ENCODE measurements at regions not wholly inside any gene's neighbourhood (a gene's known extent, or its start where the extent isn't known, plus 50 kb on each side); places are given as distances from the start of the nearest gene placed in this dataset.

- TF ChIP-seq POLR2A (IDR thresholded peaks at IDR 0.05; ENCODE audit: low read length) (no peak), GATA1 (IDR thresholded peaks at IDR 0.05; ENCODE audit: low read depth, low read length) (no peak)
Observed at GRCh38 chr9:87088192-87088591, 140.9 kb upstream of the GAS1 start.
